ENCODE measurements at regions not wholly inside any gene's neighbourhood (a gene's known extent, or its start where the extent isn't known, plus 50 kb on each side); places are given as distances from the start of the nearest gene placed in this dataset.

DNA sequence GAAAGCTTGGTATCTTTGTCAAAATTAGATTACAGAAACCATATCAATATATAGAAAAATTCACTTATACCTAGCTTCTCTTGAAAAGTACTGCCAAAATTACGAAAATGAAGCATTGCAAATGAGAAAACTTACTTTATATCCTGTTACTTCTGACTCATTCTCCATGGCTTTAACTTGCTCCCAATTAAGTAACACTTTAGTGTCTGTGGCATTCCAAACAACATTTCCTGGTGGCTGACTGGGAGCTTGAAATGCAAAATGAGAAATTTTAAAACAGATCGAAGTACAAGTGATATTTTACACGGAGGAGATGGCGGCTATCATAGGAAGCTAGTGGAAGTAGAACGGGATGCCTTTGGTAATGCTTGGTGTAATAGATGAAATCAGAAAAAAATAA is 347.3 kb downstream of the CNTN3 start:
- TF ChIP-seq CTCF (IDR thresholded peaks at IDR 0.05; ENCODE audit: low read depth, low read length, poor library complexity, severe bottlenecking) (no peak), EZH2phosphoT487 (IDR thresholded peaks at IDR 0.05; ENCODE audit: borderline replicate concordance, low read length) (no peak)
